HL-60/S4 treated with phorbol 12-myristate 13-acetate at 8.2 ng/mL for 4 days and 3 days (cell line): ENCODE measurements at regions not wholly inside any gene's neighbourhood (a gene's known extent, or its start where the extent isn't known, plus 50 kb on each side); places are given as distances from the start of the nearest gene placed in this dataset.
"Not testable (repeated sequence)": the region's sequence is repeated elsewhere in the genome, so short reads cannot be mapped to it uniquely, and the experiment has no call there.

Experiments used
- in situ Hi-C: fragments of 300-500 bp; cut with MboI; formaldehyde crosslinking; loops from 2 replicates; pipeline ENCODE4 v1.15.0; 2022; ENCODE audit warnings: low sequenced_read_pairs

- in situ Hi-C loops, result no loop called here
These were observed 161.4 kb upstream of the PREP start for GRCh38 chr6:105564121-105564902.

DNA sequence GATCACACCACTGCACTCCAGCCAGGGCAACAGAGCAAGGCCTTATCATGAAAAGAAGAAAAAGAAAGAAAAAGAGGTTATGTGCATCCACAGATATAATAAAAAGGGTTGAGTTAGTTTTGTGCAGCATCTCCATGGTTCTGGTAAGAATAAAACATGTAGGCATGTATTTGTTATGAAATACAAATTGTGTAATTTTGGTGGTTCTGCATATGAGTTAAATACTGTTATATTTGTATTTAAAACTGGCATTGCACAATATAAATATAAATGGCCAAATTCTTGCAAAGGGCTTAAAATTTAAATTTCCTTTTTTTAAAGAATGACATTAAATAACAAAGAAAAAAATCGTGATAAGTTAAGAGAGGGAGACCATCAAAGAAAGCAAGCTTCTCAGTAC lies 159.1 kb upstream of the PREP start:
- in situ Hi-C loops, result no loop called here

- in situ Hi-C loops, result no loop called here
These were observed 158.6 kb upstream of the PREP start for GRCh38 chr6:105561486-105561885.

DNA sequence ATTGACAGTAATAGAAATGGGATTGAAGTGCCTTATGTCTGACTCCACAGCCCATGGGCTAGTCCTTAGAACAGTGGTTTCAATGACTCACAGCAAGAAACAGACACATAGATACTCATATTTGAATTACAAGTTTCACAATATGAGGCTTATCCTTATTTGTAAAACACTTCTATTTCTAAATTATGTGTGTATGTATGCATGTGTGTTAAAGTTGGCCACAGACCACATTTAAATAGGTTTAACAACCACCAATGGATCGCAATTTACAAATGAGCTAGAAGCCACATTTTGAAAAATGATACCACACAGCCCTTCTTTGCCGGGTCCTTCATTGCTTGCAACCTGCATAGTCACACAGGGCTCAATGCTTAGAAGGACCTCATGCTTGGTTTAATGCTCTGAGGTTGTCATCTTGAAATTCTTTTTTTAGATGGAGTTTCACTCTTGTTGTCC lies 157.8 kb upstream of the PREP start:
- in situ Hi-C loops, result no loop called here

DNA sequence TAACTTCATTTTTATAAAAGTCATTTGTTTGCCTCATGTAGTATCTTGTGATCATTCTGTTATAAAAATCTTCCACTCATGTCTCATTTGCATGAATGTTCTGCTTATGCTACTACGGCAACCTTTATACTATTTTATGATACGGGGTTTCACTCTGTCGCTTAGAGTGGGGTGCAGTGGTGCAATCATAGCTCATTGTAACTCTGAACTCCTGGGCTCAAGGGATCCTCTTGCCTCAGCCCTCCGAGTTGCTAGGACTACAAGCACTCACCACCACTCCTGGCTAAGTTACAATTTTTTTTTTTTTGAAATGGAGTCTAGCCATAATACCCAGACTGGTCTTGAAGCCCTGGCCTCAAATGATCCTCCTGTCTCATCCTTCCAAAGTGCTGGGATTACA lies 154.4 kb upstream of the PREP start:
- in situ Hi-C loops, result no loop called here

DNA sequence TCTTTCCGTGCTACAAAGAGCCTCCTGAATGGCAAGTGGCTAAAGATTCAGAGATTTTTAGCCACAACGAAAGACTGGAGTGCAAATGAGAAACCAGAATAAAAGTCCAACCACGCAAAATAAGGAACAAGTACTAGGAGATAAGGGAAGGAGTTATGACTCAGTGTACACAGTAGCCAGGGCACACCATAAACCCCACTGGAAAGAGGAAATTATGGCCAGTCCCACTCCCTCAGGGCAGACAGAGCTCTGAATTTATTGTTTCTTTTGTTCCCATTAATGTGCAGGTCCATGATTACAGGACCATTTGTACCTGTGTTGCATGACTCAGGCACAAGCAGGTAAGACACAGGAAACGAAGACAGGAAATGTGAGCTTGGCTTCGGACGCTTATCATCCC lies 150.3 kb upstream of the PREP start:
- in situ Hi-C loops, result no loop called here

DNA sequence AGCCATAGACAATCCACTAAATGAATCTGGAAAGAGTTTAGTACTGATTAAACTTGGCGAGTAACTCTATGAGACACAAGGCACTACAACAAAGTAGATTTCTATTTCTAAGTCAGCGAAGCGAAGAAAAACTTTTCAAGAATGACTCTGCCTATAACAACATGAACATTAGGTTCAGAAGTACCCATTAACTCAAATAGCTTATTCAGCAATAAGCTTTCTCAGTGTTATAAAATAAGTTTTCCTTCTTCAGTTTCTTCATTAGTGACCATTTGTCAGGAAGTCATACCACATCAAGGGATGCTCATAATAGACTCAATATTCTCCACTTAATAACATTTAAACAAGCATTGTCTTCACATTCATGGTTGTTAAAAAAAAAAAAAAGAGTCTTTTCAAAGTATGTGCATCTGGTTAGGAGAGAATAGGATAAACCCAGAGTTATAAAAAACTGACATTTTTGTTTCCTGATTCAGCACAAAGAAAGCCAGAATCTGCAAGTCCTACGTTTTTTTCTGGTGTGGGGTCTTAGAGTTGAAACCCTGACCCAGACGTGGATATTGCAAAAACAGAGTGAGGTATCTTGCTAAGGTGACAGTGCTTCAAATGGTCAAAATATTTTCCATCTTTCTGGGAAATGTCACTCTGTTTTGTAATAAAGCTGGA lies 148.2 kb upstream of the PREP start:
- in situ Hi-C loops, result no loop called here

DNA sequence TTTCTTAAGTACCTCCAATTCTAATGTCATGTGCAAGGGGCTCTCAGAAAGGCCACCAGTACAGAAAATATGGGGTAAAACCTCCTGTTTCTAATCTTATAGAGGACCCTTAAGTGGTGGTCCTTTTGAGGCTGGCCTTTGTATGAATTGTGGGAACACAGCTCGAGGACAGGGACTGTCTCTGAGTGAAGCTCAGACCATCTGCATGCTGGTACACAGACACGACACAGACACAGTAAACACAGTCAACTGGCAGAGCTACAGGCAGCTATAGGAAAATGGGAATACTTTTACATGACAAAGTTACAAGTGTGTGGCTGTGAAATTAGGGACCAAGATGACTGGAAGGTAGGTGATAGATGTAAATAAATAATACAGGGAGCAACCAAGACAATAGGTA lies 143.9 kb upstream of the PREP start:
- in situ Hi-C loops, result no loop called here

DNA sequence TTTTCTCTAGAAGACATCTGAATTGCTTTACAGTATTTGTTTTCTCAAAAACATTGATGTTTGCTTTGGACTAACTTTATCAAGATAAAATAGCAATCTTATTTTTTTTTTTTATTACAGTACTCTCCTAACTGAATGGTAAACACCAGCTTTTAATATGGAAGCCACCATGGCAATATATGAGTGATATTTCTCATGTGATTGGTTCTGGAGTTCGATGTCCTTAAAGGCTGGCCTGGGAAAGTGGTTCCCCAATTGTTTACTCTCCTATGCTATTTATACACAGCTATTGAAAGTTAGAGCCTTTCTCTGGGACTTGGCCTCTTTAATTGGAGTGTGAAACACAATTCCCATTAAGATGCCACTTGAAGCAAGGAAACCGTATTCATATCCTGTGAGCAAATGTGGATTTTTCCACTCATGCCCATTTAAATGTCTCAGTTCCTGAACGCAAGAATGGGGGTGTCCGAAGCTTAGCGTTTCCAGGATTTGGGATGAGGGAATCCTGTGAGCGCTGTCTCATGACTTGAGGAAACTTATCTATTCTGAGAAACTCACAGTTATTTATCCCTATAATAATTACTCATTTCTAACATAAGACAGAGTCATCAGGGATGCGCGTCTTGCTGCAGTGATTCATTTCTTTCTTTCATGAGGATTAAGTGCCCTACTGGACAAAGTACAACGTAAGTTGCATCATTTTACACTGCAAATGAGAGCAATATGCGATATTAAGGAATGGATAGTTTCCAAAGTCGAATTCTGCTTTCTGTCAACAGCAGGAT lies 143.3 kb upstream of the PREP start:
- in situ Hi-C loops, result no loop called here

- in situ Hi-C loops, result no loop called here
These were observed 142.5 kb upstream of the PREP start for GRCh38 chr6:105545228-105545920.

DNA sequence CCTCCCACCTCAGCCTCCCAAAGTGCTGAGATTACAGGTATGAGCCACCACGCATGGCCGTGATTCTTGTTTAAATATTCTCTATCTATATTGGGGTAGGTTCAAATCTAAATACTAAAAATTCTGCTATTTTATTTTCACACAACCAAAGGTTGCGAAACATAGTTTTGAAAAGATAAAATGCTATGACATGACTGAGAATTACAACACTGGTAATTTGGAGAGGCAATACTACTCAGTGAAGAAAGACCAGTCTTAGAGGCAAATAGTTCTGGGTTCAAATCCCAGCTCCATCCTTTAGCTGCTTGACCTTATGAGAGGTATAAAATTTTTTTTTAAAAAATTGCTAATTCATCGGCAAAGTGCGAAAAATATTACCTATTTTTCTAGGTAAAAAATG lies 137.0 kb upstream of the PREP start:
- in situ Hi-C loops, result no loop called here

- in situ Hi-C loops, result no loop called here
These were observed 135.2 kb upstream of the PREP start for GRCh38 chr6:105537981-105538578.

DNA sequence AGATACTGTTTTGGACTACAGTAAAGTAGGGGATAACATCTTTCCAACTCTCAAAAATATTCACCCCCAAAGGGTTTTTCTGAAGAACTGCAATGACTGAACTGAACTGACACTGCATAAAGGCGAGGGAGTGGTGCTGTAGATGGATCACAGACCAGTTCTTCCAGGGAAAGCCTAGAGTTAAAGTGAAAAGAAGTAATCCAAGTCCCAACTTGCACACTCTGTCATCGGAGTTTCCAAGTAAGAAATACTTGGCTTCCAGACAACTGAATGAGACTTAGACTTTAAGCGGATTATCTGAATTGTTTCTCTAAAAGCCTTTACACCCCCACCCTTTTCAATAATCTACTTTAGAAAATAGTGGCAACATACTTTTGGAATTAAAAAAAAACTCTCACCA lies 134.1 kb upstream of the PREP start:
- in situ Hi-C loops, result no loop called here

DNA sequence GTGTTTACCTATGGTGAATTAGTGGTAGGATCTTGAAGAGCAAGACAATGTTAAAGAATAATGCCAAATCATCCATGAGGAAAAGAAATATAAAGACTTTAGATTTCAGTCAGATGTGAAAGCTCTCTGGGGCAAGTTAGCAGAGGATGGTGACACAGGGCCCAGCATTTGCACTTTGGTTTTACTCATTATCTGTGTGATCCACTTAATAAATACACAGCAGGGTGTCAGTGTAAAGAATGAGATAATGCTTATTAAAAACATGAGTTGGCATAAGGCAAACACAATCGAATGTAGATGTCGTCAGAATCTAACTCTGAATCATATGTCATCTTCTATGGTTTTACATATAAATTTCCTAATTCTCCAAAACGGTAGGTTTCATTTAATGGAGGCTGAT lies 130.4 kb upstream of the PREP start:
- in situ Hi-C loops, result no loop called here

GRCh38 chr6:105526225-105526872 lies 123.5 kb upstream of the PREP start:
- in situ Hi-C loops, result no loop called here

GRCh38 chr6:105522626-105523322 lies 119.9 kb upstream of the PREP start:
- in situ Hi-C loops, result no loop called here

- in situ Hi-C loops, result no loop called here
These were observed 117.1 kb upstream of the PREP start for GRCh38 chr6:105519954-105520353.

GRCh38 chr6:105518993-105519392 lies 116.1 kb upstream of the PREP start:
- in situ Hi-C loops, result not testable (repeated sequence)

GRCh38 chr6:105515054-105515453 lies 112.2 kb upstream of the PREP start:
- in situ Hi-C loops, result no loop called here

- in situ Hi-C loops, result no loop called here
These were observed 111.4 kb upstream of the PREP start for GRCh38 chr6:105514306-105514705.
